ENCODE measurements at regions not wholly inside any gene's neighbourhood (a gene's known extent, or its start where the extent isn't known, plus 50 kb on each side); places are given as distances from the start of the nearest gene placed in this dataset.

- DNase-seq = no peak
These were observed 211.8 kb upstream of the RREB1 start for GRCh38 chr6:6895929-6896328.

DNA sequence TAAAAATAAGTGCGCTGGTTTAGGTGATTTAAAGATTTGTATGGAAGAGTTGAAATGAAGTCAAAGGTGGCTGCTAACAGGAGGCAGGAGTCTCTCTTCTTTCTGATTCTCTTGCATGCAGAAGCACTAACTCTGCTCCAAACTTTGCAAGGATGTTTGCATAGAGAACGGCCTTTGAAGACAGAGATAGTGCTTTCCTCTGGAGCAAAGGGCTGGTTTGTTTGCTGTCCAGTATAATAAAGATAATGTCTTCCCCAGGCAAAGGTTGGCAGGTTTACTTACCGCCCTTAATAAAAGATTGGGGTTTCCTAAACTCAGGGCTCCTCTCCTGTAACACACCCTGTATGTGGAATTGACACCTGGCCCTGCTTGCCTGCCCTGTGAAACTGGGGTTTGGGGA lies 210.6 kb upstream of the RREB1 start:
- no peak for DNase-seq

- DNase-seq = no peak
These were observed 207.1 kb upstream of the RREB1 start for GRCh38 chr6:6900569-6901204.

DNA sequence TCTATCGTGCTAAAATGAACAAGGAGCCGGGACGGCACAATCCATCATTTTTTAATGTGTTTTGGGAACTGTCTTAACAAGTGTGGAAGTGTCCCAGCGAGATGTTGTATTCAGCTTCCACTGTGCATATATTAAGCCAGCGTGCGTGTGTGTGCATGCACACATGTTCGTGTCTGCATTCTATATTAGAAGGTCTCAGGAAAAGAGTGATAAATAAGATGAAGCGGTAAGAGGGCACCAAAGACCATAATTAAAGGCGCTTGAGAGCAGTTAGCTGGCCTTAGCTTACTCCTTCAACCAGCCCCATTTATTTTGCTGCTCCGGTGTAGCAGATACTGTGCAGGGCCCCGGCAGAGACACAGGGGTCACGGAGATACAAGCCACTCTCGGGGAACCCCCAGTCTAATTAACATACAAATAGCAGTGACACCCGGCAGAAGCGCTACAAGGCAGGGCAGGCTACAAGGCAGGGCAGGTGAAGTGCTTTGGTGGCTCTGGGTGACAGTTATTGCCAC lies 206.5 kb upstream of the RREB1 start:
- no peak for DNase-seq

GRCh38 chr6:6901945-6902344 lies 205.8 kb upstream of the RREB1 start:
- no peak for DNase-seq

GRCh38 chr6:6905961-6906518 lies 201.7 kb upstream of the RREB1 start:
- no peak for DNase-seq

DNA sequence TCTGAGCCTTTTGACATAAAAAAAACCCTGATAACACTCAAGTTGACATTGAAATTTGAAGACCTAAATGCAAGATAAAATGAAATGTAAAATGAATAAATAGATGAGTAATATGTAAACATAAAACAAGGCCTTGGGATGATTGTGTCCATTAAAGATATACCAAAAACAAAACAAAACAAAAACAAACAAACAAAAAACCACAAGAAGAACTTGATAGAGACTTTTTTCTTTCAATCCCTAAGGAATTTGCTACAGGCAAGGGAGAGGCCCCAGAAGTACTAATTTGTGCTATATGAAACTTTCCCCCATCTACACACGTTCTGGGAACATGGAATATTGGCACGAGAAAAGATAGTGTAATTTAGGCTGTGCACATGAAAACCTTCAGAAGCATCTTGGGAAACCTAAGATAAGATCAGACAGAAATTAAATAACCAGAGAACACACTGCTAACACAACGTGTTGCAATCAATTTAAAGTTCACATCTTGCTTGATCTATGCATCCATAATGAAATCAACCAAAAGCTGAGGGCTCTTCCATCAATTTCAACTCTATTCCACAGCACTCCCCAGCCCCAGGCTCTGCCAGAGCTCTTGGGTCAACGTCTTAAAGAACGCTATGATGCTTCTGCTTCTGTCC lies 201.1 kb upstream of the RREB1 start:
- no peak for DNase-seq

DNA sequence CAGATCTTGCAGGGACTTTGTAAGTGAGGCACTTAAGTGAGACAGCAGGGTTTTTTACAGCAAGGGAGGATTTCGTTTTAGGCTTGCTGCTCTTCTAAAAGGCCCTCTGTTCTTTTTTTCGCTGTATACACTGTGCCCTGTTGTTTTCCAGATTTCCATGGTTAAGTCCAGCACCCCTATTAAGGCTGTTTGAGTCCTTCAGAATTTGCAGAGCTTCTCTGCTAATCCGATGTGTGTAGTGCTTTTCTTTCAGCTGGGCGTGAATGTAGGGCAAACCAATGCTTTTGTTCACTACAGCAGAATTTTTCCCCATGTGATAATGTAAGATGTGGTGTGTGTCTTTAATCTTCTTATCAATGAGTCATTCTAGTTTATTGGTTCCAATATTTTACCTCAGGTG lies 200.5 kb upstream of the RREB1 start:
- DNase-seq = no peak

- DNase-seq = no peak
These were observed 199.6 kb upstream of the RREB1 start for GRCh38 chr6:6908121-6908520.

DNA sequence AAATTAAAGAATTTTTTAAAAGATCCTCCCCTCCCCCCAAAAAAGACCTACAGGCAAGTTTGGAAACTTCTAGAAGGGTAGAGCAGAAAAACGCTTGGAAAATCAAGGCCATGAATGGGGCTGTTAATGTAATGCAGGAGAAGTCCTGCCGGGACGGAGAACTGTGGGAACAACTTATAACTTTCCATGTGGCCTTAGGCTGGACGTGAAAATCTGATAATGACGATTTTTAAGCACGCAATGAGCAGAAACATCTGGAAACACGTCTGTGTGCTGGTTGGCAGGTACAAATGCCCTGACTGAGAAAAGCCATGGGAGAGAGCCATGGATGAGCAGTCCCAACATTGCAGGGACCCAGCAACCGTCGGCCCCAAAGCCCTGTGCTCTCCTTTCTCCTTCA lies 198.7 kb upstream of the RREB1 start:
- no peak for DNase-seq

GRCh38 chr6:6910734-6911295 lies 196.9 kb upstream of the RREB1 start:
- no peak for DNase-seq

- no peak for DNase-seq
These were observed 196.4 kb upstream of the RREB1 start for GRCh38 chr6:6911391-6911790.

DNA sequence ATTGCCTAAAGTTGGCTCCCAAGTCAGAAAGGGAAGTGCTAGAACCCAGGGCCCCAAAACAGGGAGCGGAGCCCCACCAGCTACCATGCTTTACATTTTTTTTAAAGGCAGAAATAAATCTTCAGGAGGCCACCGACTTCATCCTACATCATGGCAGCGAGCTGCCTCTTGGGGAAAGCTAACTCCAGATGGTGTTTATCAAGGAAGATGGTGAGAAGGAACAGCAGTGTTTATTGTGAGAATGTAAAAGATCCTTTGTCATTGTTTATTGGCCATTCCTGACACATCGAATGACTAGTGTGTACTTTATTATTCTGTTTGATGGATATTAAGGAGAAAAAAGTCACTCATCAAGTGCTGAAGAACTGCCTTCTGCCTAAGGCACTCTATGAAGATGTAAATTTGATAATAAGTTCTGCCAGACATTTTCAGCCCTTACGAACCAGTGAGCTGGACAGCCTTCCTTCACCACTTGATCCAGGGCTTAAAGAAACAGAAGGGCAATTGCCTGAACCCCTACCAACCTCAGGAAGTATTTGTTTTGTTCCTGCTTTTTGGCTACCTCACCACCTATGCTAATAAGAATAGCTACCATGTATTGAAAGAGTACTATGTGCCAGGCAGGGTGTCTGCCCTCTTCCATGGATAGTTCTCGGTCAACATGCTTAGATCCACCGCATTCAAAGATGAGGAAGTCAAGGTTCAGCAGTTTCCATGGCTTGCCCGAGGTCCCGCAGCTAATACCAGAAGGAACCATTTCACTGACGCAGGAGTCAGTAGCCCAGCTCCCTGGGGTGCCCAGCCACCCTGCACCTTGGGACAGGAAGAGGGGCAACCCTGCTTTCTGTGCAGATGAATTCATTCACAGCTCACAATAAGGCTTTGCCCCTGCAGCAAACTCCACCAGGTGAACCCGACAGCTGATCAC lies 194.7 kb upstream of the RREB1 start:
- no peak for DNase-seq

GRCh38 chr6:6915219-6915618 lies 192.5 kb upstream of the RREB1 start:
- DNase-seq = no peak

DNA sequence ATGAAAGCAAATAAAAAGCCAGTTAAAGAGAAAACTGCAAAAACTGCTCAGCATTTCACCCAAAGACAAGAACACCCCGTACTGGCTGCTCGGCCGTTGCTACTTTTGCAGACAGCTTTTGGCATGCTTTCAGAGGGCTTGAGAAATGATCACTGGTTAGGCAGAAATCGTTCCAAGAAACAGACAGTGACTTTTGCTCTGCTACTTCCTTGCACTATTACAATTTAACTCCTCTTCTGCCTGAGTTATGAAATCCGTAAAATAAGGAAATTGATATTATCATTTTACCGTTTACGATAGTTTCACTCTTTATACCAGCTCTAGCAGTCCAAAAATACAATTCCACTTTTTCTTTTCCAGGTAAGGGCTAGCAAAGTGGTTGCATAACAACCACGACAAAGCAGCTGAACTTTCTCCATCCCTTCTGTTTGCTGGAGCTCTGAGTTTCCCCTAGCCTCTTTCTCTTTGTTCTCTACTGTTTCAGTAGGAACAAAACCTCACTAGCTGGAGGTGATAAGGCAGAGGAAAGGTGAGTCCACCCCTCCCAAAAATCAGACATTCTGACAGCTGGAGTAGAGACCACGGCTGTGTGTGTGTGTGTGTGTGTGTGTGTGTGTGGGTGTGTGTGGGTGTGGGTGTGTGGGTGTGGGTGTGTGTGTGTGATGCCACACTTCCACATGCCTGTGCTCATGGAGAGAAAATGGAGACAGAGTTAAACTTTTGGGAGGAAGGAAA lies 191.8 kb upstream of the RREB1 start:
- DNase-seq = no peak

- no peak for DNase-seq
These were observed 191.2 kb upstream of the RREB1 start for GRCh38 chr6:6916598-6916997.

- DNase-seq = no peak
These were observed 189.4 kb upstream of the RREB1 start for GRCh38 chr6:6918216-6918983.

- no peak for DNase-seq
These were observed 188.6 kb upstream of the RREB1 start for GRCh38 chr6:6919173-6919572.

- DNase-seq = no peak
These were observed 187.4 kb upstream of the RREB1 start for GRCh38 chr6:6920114-6920986.

DNA sequence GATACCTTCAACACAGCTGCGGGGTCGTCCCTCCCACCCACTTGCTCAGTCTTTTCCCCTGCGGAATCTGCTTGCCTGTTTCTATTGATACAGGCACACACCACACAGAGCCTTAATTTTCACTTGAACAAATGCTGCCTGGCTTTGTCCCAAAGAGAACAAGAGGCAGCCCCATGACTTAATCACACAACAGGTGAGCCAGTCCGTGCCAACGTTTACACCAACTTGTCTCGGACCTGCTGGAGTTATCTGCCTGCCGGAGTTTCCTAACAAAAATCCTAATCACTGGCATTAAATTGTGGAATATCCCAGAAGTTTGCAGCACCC lies 186.8 kb upstream of the RREB1 start:
- DNase-seq = no peak

- no peak for DNase-seq
These were observed 185.6 kb upstream of the RREB1 start for GRCh38 chr6:6922166-6922565.
